Panc1 (cell line): ENCODE measurements at regions not wholly inside any gene's neighbourhood (a gene's known extent, or its start where the extent isn't known, plus 50 kb on each side); places are given as distances from the start of the nearest gene placed in this dataset.

Experiments
- ATAC-seq: fragments of 200-7000 bp; cut with Tn5 transposase; 2 replicates; pipeline ENCODE4 v1.9.1; 2020; ENCODE audit warnings: mild to moderate bottlenecking, moderate library complexity
- BruUV-seq: library from RNA; stranded (reverse); fragments of 400-500 nt; replicated peaks from 2 replicates; lab custom pipeline; 2021; lab: Mats Ljungman, UMichigan
- CTCF ChIA-PET: fragments of 300-600 bp; sonication (Branson Sonifier 250); formaldehyde crosslinking; loops from one replicate; lab custom pipeline; 2022; ENCODE audit warnings: antibody characterized with exemption; lab: Charles Lee
- POLR2A ChIA-PET: fragments of 300-600 bp; sonication (Branson Sonifier 250); formaldehyde crosslinking; loops from one replicate; lab custom pipeline; 2022; ENCODE audit warnings: antibody characterized with exemption; lab: Charles Lee
- DNase-seq: peaks from one replicate; pipeline ENCODE4 v3.0.0-alpha.2; 2010; ENCODE audit warnings: low read depth, low spot score
- H3K27ac ChIP-seq: 2 replicates; pipeline ENCODE4 v1.5.1; 2011; ENCODE audit warnings: mild to moderate bottlenecking, low read length, inconsistent platforms
- H3K27me3 ChIP-seq: fragments of 200-500 bp; sonication (Bioruptor generic); 2 replicates; pipeline ENCODE4 v1.6.0; 2014; ENCODE audit warnings: low read length, inconsistent platforms; ENCODE audit not compliant: control insufficient read depth, insufficient read depth
- H3K36me3 ChIP-seq: fragments of 200-500 bp; sonication (Bioruptor generic); 2 replicates; pipeline ENCODE4 v1.5.1; 2014; ENCODE audit warnings: inconsistent platforms, mild to moderate bottlenecking, low read length, moderate library complexity; ENCODE audit not compliant: control insufficient read depth, insufficient read depth
- H3K4me1 ChIP-seq: 2 replicates; pipeline ENCODE4 v1.5.1; 2011; ENCODE audit warnings: inconsistent platforms, mild to moderate bottlenecking, low read length, moderate library complexity; ENCODE audit not compliant: control insufficient read depth, insufficient read depth
- H3K4me3 ChIP-seq, 2 experiments: 2 replicates each; pipeline ENCODE4 v1.5.1; 2011 to 2012; ENCODE audit warnings: low read depth in 2 of 2, low read length in 2 of 2, mild to moderate bottlenecking in 2 of 2, inconsistent platforms in 1 of 2, moderate library complexity in 1 of 2
- H3K9me3 ChIP-seq: fragments of 200-500 bp; sonication (Bioruptor generic); 2 replicates; pipeline ENCODE4 v1.5.1; 2014; ENCODE audit warnings: low read depth, mild to moderate bottlenecking, inconsistent platforms, low read length, moderate library complexity; ENCODE audit not compliant: control insufficient read depth, insufficient read depth
- CTCF ChIP-seq: fragments of 450-650 bp; IDR thresholded peaks from 2 replicates; pipeline ENCODE4 v1.5.1; 2017; ENCODE audit warnings: mild to moderate bottlenecking
- POLR2AphosphoS5 ChIP-seq: IDR thresholded peaks from 2 replicates; pipeline ENCODE4 v1.6.1; 2012; ENCODE audit warnings: mild to moderate bottlenecking, low read depth, low read length, moderate library complexity
- REST ChIP-seq, 2 experiments: IDR thresholded peaks; 2 replicates each; pipeline ENCODE4 v1.6.1; 2011 to 2012; ENCODE audit warnings: low read depth in 2 of 2, control low read depth in 1 of 2, low read length in 1 of 2, mild to moderate bottlenecking in 1 of 2, moderate library complexity in 1 of 2; ENCODE audit not compliant: insufficient read depth in 1 of 2
- SIN3A ChIP-seq: IDR thresholded peaks from 2 replicates; pipeline ENCODE4 v1.6.1; 2012; ENCODE audit warnings: low read depth, mild to moderate bottlenecking, low read length, moderate library complexity, borderline replicate concordance; ENCODE audit not compliant: insufficient read depth
- TCF7L2 ChIP-seq: IDR thresholded peaks from 2 replicates; pipeline ENCODE4 v1.6.1; 2011; ENCODE audit warnings: mild to moderate bottlenecking, low read depth, low read length, inconsistent platforms
- in situ Hi-C: cut with HindIII; loops from 2 replicates; pipeline ENCODE4 v1.10.0; 2016; ENCODE audit warnings: low sequenced_read_pairs, low pct_unique_long_range_greater_than_20kb
- intact Hi-C: fragments of 100-400 bp; cut with micrococcal nuclease; formaldehyde crosslinking; loops from one replicate; pipeline ENCODE4 v1.10.0; 2022; ENCODE audit not compliant: unreplicated experiment

- BruUV-seq = no TSS peak
- ATAC-seq = no peak
- TF ChIP-seq POLR2AphosphoS5 (no peak), SIN3A (no peak), REST (IDR thresholded peaks at IDR 0.05; ENCODE audit: insufficient read depth in 1 of 2, low read depth in 2 of 2, low read length in 1 of 2) (no peak), TCF7L2 (no peak), CTCF (no peak)
- Histone ChIP-seq H3K9me3 (no peaks in the 10 kb centered on the region), H3K27ac (no peak overlapping the region), H3K4me1 (no peaks in the 10 kb centered on the region), H3K27me3 (no peaks in the 10 kb centered on the region), H3K36me3 (no peaks in the 10 kb centered on the region), H3K4me3 (no peak overlapping the region)
- ChIA-PET CTCF (no interaction called here), POLR2A (interaction anchor here (0.6 kb wide), 1 partner anchor 341 kb away, joined by 4 read pairs; no protein-coding TSS in a partner anchor)
- in situ Hi-C loops (no loop called here), intact Hi-C loops (no loop called here)
- DNase-seq = no peak
Observed at GRCh38 chr6:97876711-97877110, 593.7 kb upstream of the MMS22L start.

- H3K27ac ChIP-seq = no peak overlapping the region
- H3K36me3 ChIP-seq = no peaks in the 10 kb centered on the region
- H3K27me3 ChIP-seq = no peaks in the 10 kb centered on the region
- DNase-seq (no peak), ATAC-seq (no peak)
- H3K4me1 ChIP-seq = no peaks in the 10 kb centered on the region
- intact Hi-C loops = no loop called here
- in situ Hi-C loops = no loop called here
- no TSS peak for BruUV-seq
- no peak overlapping the region for H3K4me3 ChIP-seq
- ChIA-PET POLR2A (no interaction called here), CTCF (no interaction called here)
- no peaks in the 10 kb centered on the region for H3K9me3 ChIP-seq
- TF ChIP-seq TCF7L2 (no peak), REST (IDR thresholded peaks at IDR 0.05; ENCODE audit: insufficient read depth in 1 of 2, low read depth in 2 of 2, low read length in 1 of 2) (no peak), SIN3A (no peak), POLR2AphosphoS5 (no peak), CTCF (no peak)
Observed at GRCh38 chr6:97882755-97883154, 599.7 kb upstream of the MMS22L start.
